HG03108 (cell line): ENCODE measurements at regions not wholly inside any gene's neighbourhood (a gene's known extent, or its start where the extent isn't known, plus 50 kb on each side); places are given as distances from the start of the nearest gene placed in this dataset.
"Not testable (repeated sequence)": the region's sequence is repeated elsewhere in the genome, so short reads cannot be mapped to it uniquely, and the experiment has no call there.

Experiments
- ATAC-seq: cut with Tn5 transposase; IDR thresholded peaks from one replicate; pipeline ENCODE4 v1.9.1; 2021; ENCODE audit warnings: moderate library complexity; ENCODE audit not compliant: unreplicated experiment

DNA sequence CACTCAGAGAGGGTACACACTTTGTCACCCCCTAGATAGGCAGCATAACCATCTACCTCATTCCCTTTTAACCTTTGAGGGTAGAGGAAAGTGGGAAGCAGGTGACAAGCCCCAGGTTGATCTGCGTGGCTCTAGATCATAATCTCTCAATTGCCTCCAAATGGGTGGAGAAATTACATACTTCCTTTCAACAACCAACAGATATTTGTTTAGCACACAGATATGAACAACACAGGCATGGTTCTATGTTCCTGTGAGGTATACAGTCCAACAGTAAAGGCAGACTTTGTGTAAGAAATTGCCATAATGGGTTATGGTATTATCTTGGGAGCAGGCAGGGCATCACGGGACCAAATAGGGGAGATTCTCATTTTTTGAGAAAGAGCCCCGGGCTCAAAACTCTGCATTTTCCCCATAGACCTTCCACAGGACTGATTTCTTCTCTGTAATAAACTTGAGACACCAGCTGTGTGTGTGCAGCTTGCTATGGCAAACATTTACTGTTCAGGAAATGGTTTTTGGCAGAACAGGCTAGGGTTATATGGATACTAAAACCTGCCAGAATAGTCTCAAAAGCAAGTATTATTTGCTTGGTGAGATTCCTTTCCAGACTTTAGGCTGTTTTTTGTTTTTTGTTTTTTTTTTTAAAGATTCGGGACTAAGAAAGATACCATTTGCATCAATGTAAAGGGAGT, 126.2 kb downstream of the CD164 start:
- ATAC-seq = no peak

DNA sequence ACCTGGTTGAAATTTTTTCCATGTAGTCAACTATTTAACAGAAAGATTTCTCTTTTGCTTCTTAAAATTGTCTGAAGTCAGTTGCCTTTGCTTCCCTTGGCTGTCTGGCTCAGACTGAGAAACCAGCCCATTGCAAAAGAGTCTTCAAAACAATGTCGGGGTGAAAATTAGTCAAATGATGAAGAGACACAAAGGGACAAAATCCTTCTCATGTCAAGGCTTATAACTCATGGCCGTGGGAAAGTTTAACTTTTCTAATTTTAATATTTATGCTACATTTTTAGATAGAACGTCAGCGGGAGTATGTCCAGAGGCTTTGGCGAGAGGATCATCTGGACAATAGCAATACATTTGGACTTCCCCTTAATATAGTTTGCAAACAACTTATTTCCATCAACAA, 127.2 kb downstream of the CD164 start:
- ATAC-seq = no peak

DNA sequence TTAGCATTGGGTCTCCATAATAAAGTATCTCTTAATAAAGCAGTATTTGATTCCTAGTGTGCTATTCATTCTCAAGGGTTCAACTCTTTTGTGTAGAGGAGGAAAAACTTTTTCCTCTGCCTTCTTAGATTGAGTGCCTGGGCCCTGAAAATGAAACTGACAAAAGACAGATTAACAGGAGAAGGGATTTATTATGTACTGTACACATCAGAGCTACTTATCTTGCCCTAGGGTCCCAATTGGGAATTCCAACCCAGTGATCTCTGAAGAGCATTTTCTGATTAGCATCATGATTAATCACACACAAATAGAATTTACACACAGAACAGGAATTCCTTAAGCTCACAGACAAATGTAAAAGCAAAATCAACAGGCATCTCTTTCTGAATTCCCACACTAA, 128.9 kb downstream of the CD164 start:
- no peak for ATAC-seq

DNA sequence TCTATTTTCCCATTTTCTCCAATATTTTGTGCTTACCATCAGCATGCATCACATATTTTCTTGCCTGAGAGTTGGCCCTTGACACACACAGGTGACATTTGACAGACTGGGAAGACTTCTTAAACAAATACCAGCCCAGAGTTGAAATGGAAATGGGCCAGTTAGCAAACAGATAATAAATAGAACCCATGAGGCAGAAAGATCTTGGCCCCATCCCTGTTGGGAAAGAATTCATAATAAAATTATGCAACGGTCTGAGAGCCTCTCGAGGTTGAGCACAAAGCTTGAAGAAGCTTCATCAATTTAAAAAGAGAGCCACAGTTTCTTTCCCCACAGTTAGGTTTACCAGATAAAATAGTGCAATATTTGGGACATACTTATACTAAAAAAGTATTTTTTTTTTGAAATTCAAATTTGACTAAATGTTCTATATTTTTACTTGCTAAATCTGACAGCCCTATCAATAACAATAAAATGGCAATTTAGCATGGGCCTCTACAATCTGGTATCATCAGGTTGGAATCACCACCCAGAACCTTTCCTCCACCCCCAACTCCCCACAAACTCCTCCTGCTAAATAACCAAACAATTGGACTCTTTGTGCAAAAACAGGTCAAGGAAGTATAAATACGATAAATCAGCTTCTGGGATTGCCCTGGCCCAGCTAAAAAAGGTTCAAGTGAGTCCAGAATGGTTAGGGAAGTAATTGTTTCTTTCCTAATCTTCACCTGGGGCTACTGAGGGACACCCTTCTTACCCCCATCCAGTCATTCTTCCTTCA, 129.8 kb downstream of the CD164 start:
- no peak for ATAC-seq

DNA sequence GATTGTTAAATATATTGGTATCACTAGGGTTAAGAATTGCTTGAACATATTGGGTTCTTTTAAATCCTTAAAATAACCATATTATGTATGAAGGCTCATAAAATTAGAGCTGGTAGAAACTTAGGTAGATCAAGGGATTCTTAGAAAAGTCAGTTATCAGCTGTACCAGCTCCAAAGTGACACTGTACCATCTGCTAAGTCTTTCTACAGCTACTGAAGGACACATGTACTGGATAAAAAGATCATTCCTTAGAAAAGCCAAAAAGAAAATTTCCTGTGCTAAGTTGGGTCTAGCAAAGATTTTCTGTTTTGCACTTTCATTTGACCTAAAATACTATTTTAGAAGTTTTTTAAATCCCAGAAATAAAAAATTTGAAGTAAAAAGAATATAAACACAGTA, 130.4 kb downstream of the CD164 start:
- ATAC-seq = no peak

DNA sequence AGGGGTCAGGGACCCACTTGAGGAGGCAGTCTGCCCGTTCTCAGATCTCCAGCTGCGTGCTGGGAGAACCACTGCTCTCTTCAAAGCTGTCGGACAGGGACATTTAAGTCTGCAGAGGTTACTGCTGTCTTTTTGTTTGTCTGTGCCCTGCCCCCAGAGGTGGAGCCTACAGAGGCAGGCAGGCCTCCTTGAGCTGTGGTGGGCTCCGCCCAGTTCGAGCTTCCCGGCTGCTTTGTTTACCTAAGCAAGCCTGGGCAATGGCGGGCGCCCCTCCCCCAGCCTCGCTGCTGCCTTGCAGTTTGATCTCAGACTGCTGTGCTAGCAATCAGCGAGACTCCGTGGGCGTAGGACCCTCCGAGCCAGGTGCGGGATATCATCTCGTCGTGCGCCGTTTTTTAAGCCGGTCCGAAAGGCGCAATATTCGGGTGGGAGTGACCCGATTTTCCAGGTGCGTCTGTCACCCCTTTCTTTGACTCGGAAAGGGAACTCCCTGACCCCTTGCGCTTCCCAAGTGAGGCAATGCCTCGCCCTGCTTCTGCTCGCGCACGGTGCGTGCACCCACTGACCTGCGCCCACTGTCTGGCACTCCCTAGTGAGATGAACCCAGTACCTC, 131.6 kb downstream of the CD164 start:
- not testable (repeated sequence) for ATAC-seq

DNA sequence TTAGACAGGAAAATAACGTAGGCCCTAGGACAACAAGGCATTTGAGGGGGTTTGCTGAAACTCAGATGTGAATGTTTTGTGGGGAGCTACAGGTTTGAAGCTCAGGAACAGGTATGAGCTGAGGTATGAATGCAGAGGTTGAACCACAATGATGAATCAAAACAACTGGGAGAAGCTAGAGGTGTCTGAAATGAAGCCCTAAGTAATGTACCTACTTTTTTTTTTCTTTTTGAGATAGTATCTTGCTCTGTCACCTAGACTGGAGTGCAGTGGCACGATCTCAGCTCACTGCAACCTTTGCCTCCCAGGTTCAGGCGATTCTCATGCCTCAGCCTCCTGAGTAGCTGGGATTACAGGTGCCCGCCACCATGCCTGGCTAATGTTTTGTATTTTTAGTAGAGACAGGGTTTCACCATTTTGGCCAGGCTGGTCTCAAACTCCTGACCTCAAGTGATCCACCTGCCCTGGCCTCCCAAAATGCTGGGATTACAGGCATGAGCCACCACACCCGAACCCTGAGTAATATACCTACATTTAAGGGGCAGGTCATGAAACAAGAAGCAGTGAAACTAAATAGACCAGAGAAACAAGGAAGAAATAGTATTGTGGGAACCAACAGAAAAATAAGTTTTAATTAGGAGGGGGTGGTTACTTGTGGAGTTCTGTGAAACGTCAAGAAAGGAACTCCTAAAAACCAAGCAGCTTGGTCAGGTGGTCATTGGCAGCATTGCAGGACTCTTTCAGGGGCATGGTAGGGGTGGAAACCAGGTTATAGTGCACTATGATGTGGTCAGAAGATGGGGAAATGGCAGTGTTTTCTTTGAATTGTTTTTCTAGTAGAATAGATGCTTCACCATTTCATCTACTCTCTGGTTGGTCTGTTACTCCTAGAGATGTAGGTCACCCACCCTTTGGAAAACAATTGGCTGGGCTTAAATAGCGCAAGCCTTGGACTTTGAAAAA, 138.1 kb downstream of the CD164 start:
- ATAC-seq = no peak

DNA sequence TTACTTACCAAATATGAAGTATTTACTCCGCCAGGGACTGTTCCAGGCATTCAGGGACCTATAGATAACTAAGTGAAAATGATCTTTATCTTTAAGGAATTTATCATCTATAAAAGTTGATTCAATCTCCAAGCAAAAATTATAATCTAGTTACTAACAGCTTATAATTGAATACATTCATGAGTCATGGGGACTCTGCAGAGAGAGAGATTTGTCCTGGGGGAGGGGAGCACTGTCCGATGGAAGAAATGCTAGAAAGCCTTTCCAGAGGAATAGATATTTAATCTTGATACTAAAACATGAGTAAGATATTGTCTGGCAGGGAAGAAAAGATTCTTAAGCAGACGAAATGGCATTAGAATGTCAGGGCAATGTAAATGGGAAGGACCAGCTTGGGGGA, 139.3 kb downstream of the CD164 start:
- ATAC-seq = no peak

DNA sequence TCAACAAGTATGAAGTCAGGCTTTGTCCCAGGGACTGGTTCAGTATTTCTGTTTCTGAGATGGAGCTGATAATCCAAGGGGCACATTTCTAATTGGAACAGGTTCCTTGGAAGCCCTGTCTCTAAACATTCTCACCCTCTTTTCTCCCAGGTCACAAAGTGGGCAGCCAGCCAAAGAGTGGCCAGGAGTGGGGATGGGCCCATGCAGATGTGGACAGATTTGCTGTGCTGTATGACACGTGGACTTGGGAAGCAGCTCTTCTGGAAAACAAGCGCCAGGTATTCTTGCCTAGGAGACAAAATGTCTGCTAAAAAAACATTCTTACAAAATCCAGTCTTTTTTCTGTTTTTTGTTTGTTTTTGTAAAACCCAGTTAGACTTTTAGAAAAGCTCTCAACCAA, 140.2 kb downstream of the CD164 start:
- ATAC-seq = no peak

DNA sequence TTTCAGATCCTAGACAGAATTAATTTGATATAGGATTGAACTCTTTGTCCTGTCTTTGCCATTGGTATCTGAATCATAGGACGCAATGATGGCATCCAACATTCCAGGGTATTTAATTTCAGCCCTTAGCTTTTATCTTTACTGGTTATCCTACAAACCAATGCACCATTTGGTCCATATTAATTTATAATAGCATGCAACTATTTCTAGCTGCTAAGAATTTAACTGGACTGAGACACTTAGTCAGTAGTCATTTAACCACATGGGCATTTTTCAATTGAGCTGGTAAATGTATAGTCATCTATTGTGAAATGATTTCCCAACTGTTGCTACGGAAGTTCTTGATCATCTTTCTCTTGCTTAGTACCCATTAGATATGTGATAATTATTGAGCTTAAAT, 141.1 kb downstream of the CD164 start:
- no peak for ATAC-seq

DNA sequence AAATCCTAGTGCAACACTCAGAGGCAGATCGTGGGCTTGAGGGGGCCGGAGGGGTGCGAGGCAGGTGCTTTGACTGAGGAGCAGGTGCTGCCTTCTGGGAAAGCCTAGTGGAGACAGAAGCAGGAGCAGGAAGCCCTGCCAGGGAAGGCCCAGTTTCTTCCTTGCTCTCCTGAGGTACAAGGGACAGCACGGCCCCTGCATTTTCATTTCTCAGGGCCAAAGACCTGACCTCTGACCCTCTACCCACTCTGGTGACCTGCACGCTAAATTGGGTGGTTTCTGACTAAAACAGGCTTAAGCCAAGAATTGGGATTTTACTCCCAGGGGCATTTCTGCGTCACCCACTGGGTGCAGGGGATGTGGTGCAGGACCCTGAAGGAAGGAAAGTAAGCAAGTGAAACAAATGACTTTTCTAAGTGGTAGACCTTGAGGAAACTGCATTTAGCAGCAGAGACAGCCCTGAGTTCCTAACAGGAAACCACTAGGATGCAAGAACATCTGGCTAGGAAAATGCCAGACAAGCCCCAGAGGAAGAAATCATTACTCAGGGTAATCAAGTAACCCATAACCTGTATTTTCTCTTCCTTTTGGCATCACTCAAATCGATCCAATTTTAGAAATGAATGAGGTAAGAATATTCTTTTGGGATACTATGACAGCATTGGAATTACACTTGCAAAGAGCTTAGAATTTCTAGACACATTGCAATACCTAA, 141.7 kb downstream of the CD164 start:
- no peak for ATAC-seq

DNA sequence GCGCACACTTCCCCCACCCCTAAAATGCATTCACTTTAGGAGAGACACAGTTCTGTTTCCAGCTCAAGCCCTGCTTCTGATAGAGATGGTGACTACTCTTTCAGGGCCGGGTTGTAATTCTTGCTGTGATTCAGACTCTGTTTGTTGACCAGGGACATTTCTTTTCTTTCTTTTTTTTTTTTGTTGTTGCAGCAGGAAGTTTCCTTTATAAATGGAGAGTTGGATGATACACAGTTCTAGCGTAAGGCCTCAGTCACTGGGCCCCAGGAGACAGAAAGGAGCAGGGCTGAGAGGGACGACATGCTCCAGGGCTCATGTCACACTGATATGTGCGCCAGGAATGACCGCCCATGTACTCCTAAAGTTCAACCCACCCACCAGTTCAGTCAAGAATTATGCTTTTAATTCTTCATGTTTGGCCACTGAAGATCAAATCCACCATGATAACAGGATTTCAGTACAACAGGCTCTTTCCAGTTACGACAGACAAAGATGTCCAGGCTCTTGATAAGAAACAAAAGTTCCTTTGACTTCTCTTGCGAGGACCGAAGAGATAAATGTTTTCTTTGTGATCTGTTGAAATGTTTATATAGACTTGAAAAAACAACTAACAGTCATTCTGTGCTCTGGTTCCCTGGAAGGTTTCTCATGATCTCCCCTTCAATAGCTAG, 142.5 kb downstream of the CD164 start:
- no peak for ATAC-seq

DNA sequence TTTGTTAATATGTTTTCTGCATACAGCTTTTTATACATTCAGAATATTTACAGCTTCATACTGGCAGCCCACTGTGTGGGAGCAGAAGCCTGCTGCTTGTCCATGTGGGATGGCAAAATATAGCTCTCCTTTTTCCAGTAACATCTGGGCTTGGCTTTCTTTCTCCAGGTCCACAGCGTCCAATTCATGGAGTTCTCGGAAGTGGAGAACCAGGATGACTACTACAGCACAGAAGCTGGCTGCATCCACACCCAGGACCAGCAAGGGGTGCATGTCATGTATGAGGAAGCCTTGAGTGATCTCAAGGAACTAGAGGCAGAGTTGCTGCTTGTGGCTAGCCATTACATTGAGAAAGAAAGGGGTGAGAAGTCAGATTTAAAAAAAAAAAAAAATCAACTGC, 143.1 kb downstream of the CD164 start:
- ATAC-seq = no peak

DNA sequence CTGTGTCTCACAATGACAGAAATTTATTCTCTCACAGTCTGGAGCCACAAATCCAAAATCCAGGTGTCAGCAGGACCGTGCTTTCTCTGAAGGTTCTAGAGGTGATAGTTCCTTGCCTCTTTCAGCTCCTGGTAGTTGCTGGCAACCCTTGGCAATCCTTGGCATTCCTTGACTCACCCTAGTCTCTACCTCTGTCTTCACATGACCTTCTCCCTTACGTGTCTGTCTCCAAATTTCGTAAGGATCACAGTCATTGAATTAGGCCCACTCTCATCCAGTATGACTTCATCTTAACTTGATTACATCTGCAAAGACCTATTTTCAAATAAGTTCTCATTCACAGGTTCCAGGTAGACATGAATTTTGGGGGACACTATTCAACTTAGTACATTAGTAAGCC, 143.1 kb downstream of the CEP57L1 start:
- no peak for ATAC-seq

DNA sequence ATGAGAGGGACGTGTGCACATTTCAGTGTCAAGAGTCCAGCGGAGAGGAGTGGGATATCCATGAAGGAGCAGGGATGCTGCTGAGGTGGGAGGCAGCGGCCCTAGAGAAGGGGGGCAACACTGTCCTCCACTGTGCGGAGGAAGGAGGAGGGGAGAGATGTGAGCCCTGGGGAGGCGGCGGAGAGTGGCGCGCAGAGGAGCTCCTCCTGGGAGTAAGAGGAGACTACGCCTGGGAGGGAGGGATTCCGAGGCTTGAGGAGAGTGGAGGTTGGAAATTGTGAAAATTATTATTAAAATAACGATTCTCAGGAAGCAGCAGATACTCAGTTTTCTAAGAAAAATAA, 142.7 kb downstream of the CEP57L1 start:
- ATAC-seq = no peak

DNA sequence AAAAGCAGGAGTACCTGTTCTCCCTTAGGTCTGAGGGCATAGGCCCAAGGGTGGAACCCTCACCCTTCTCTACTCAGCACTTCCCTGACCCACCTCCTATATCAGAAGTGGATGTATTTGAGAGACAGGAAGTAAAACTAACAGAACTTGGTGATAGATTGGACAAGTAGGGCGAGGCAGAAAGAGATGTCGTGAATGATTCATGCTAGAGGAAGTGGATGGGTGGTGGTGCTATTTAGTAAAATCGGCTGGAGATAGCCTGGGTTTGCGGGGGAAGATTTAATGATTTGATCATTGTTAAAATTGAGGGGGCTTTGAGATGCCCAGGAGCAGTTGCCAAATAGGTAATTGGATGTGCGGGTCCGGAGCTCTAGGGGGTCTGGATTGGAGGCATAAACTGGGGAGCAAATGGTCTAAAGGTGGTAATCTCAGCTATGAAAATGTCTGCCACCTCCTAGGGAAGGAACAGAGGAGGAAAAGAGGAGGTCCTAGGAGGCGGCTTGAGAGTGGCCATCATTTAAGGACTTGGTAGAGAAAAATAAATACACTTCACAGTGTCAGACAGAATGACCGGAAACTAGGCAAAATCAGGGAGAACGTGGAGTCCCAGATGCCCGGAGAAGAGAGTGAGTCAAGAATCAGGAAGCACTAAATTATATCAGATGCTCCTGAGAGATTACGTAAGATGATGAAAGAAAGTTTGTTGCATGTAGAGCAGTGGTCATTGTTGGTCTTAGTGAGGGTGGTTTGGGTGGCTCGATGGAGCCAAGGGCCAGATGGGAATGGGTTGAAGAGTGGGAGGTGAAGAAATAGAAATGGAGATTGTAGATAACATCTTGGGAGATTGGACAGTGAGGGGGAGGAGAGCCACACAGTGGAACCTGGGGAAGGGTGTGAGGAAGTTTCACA, 142.0 kb downstream of the CEP57L1 start:
- no peak for ATAC-seq

DNA sequence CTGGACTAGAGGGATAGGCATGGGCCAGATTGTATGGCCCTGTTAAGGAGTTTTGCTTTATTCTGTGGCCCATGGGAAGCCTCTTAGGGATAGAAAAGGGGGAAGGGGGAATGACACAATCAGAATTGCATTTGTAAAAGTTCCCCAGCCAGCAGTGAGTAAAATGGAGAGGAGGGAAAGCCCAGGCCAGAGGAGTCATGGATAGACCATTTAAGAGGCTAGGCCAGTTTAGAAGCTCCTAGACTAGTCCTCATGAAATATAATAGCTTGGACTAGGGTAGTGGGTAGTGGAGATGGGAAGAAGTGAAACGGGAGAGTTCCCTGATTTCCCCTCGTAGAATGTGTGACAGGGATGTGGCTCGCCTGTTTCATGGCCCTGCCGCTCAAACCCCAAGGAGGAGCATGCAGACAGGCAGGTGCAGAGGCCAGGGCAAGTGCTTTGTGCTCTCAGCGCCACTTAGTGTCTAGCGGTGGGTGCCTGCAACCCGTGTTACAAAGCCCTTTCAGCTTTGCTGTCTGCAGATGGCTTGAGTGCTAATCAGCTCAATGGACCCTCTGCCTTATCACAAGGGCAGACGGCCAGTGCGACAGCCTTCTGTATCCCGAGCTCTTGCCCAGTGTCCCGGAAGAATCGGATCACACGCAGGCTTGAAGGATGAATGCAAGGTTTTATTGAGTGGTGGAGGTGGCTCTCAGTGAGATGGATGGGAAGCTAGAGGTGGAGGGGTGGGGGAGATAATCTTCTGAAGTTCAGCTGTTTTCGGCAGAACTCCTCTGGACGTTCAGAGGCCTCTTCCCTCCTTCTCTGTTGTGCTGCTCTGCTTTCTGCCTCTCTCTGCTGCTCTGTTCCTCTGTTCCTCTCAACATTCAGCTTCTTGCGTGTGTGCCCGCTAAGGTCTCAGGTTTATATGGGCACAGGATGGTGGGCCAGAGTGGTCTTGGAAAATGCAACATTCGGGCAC, 141.1 kb downstream of the CEP57L1 start:
- peak; percentile 88 for ATAC-seq
